ENCODE measurements at regions not wholly inside any gene's neighbourhood (a gene's known extent, or its start where the extent isn't known, plus 50 kb on each side); places are given as distances from the start of the nearest gene placed in this dataset.

- peaks cover 8 to 32% (median 31%) of the 10 kb centered on the region in 3 donors for H3K27me3 Mint-ChIP-seq
- DNase-seq (no peak), ATAC-seq (ENCODE audit: low read depth in 2 of 2) (no peak)
- H3K9me3 Mint-ChIP-seq = peaks cover 0 to 2% (median 0%) of the 10 kb centered on the region in 7 donors
- H3K27ac Mint-ChIP-seq = no peak overlapping the region
- H3K4me1 Mint-ChIP-seq = no peaks in the 10 kb centered on the region
- H3K36me3 Mint-ChIP-seq = no peaks in the 10 kb centered on the region
- H3K4me3 Mint-ChIP-seq = no peak overlapping the region
Observed at GRCh38 chr10:78510566-78511323, 477.1 kb downstream of the RPS24 start.

- peaks cover 0 to 2% (median 0%) of the 10 kb centered on the region in 7 donors for H3K9me3 Mint-ChIP-seq
- peaks cover 5 to 32% (median 31%) of the 10 kb centered on the region in 3 donors for H3K27me3 Mint-ChIP-seq
- no peaks in the 10 kb centered on the region for H3K4me1 Mint-ChIP-seq
- no peaks in the 10 kb centered on the region for H3K36me3 Mint-ChIP-seq
- DNase-seq (no peak), ATAC-seq (ENCODE audit: low read depth in 2 of 2) (no peak)
- H3K4me3 Mint-ChIP-seq = no peak overlapping the region
- no peak overlapping the region for H3K27ac Mint-ChIP-seq
Observed at GRCh38 chr10:78511324-78512204, 477.9 kb downstream of the RPS24 start.

GRCh38 chr10:78512205-78512550 is 478.5 kb downstream of the RPS24 start:
- H3K27ac Mint-ChIP-seq = no peak overlapping the region
- peaks cover 5 to 32% (median 31%) of the 10 kb centered on the region in 3 donors for H3K27me3 Mint-ChIP-seq
- H3K4me3 Mint-ChIP-seq = no peak overlapping the region
- no peaks in the 10 kb centered on the region for H3K4me1 Mint-ChIP-seq
- H3K9me3 Mint-ChIP-seq = peaks cover 0 to 2% (median 0%) of the 10 kb centered on the region in 7 donors
- DNase-seq (no peak), ATAC-seq (ENCODE audit: low read depth in 2 of 2) (no peak)
- H3K36me3 Mint-ChIP-seq = no peaks in the 10 kb centered on the region

- ATAC-seq (ENCODE audit: low read depth in 2 of 2) (no peak), DNase-seq (no peak)
- Mint-ChIP-seq H3K4me3 (no peak overlapping the region), H3K27me3 (peaks cover 5 to 42% (median 41%) of the 10 kb centered on the region in 3 donors), H3K36me3 (no peaks in the 10 kb centered on the region), H3K9me3 (peaks cover 0 to 2% (median 0%) of the 10 kb centered on the region in 7 donors), H3K27ac (no peak overlapping the region), H3K4me1 (no peaks in the 10 kb centered on the region)
Observed at GRCh38 chr10:78513330-78513729, 479.7 kb downstream of the RPS24 start.

GRCh38 chr10:78513986-78514385 is 480.3 kb downstream of the RPS24 start:
- no peak overlapping the region for H3K27ac Mint-ChIP-seq
- no peaks in the 10 kb centered on the region for H3K36me3 Mint-ChIP-seq
- H3K4me1 Mint-ChIP-seq = no peaks in the 10 kb centered on the region
- DNase-seq (no peak), ATAC-seq (ENCODE audit: low read depth in 2 of 2) (no peak)
- H3K4me3 Mint-ChIP-seq = no peak overlapping the region
- peaks cover 0 to 2% (median 0%) of the 10 kb centered on the region in 7 donors for H3K9me3 Mint-ChIP-seq
- H3K27me3 Mint-ChIP-seq = peaks cover 5 to 41% (median 41%) of the 10 kb centered on the region in 3 donors

GRCh38 chr10:78514459-78514858 is 480.8 kb downstream of the RPS24 start:
- ATAC-seq (ENCODE audit: low read depth in 2 of 2) = no peak

GRCh38 chr10:78515038-78515872 is 481.6 kb downstream of the RPS24 start:
- Mint-ChIP-seq H3K27ac (no peak overlapping the region), H3K4me3 (no peak overlapping the region), H3K27me3 (peaks cover 2 to 32% (median 32%) of the 10 kb centered on the region in 3 donors), H3K4me1 (no peaks in the 10 kb centered on the region), H3K36me3 (no peaks in the 10 kb centered on the region), H3K9me3 (peaks cover 0 to 2% (median 0%) of the 10 kb centered on the region in 7 donors)
- no peak for ATAC-seq (ENCODE audit: low read depth in 2 of 2)
- DNase-seq = no peak

More at GRCh38 chr10:78514459-78514858, 480.8 kb downstream of the RPS24 start:
- Mint-ChIP-seq H3K4me1 (no peaks in the 10 kb centered on the region), H3K27me3 (peaks cover 5 to 38% (median 37%) of the 10 kb centered on the region in 3 donors), H3K9me3 (peaks cover 0 to 2% (median 0%) of the 10 kb centered on the region in 7 donors), H3K36me3 (no peaks in the 10 kb centered on the region), H3K4me3 (no peak overlapping the region), H3K27ac (no peak overlapping the region)
- no peak for DNase-seq

- DNase-seq (no peak), ATAC-seq (ENCODE audit: low read depth in 2 of 2) (no peak)
- Mint-ChIP-seq H3K27ac (no peak overlapping the region), H3K9me3 (peaks cover 0 to 2% (median 0%) of the 10 kb centered on the region in 7 donors), H3K27me3 (peaks cover 0 to 28% (median 27%) of the 10 kb centered on the region in 3 donors), H3K4me3 (no peak overlapping the region), H3K36me3 (no peaks in the 10 kb centered on the region), H3K4me1 (no peaks in the 10 kb centered on the region)
Observed at GRCh38 chr10:78515873-78516153, 482.1 kb downstream of the RPS24 start.

- DNase-seq (no peak), ATAC-seq (ENCODE audit: low read depth in 2 of 2) (no peak)
- Mint-ChIP-seq H3K27me3 (peaks cover 0 to 25% (median 25%) of the 10 kb centered on the region in 3 donors), H3K9me3 (peaks cover 0 to 2% (median 0%) of the 10 kb centered on the region in 7 donors), H3K4me3 (no peak overlapping the region), H3K4me1 (no peaks in the 10 kb centered on the region), H3K27ac (no peak overlapping the region), H3K36me3 (no peaks in the 10 kb centered on the region)
Observed at GRCh38 chr10:78516236-78516635, 482.6 kb downstream of the RPS24 start.

- Mint-ChIP-seq H3K4me3 (no peak overlapping the region), H3K27ac (no peak overlapping the region), H3K4me1 (no peaks in the 10 kb centered on the region), H3K27me3 (peaks cover 0 to 20% (median 20%) of the 10 kb centered on the region in 3 donors), H3K36me3 (no peaks in the 10 kb centered on the region), H3K9me3 (peaks cover 0 to 2% (median 0%) of the 10 kb centered on the region in 7 donors)
- ATAC-seq (ENCODE audit: low read depth in 2 of 2) = no peak
- no peak for DNase-seq
Observed at GRCh38 chr10:78516756-78517155, 483.1 kb downstream of the RPS24 start.

GRCh38 chr10:78518224-78518623 is 484.6 kb downstream of the RPS24 start:
- Mint-ChIP-seq H3K27ac (no peak overlapping the region), H3K36me3 (no peaks in the 10 kb centered on the region), H3K4me1 (no peaks in the 10 kb centered on the region), H3K4me3 (no peak overlapping the region), H3K27me3 (peaks cover 0 to 31% (median 16%) of the 10 kb centered on the region in 3 donors), H3K9me3 (peaks cover 0 to 2% (median 0%) of the 10 kb centered on the region in 7 donors)
- ATAC-seq (ENCODE audit: low read depth in 2 of 2) = no peak
- no peak for DNase-seq

GRCh38 chr10:78520737-78521430 is 487.2 kb downstream of the RPS24 start:
- Mint-ChIP-seq H3K27me3 (peaks cover 0 to 31% (median 23%) of the 10 kb centered on the region in 3 donors), H3K27ac (no peak overlapping the region), H3K4me1 (no peaks in the 10 kb centered on the region), H3K9me3 (peaks cover 0 to 2% (median 0%) of the 10 kb centered on the region in 7 donors), H3K36me3 (no peaks in the 10 kb centered on the region), H3K4me3 (no peak overlapping the region)
- ATAC-seq (ENCODE audit: low read depth in 2 of 2) = no peak
- DNase-seq = no peak

GRCh38 chr10:78523453-78523852 is 489.8 kb downstream of the RPS24 start:
- no peak for ATAC-seq (ENCODE audit: low read depth in 2 of 2)
- no peak overlapping the region for H3K27ac Mint-ChIP-seq
- no peak overlapping the region for H3K4me3 Mint-ChIP-seq
- H3K4me1 Mint-ChIP-seq = no peaks in the 10 kb centered on the region
- H3K27me3 Mint-ChIP-seq = peaks cover 0 to 18% (median 11%) of the 10 kb centered on the region in 3 donors
- no peak for DNase-seq
- peaks cover 0 to 2% (median 0%) of the 10 kb centered on the region in 7 donors for H3K9me3 Mint-ChIP-seq
- H3K36me3 Mint-ChIP-seq = no peaks in the 10 kb centered on the region

Measured in naive B cell (primary cell).